ENCODE measurements at regions not wholly inside any gene's neighbourhood (a gene's known extent, or its start where the extent isn't known, plus 50 kb on each side); places are given as distances from the start of the nearest gene placed in this dataset.

DNA sequence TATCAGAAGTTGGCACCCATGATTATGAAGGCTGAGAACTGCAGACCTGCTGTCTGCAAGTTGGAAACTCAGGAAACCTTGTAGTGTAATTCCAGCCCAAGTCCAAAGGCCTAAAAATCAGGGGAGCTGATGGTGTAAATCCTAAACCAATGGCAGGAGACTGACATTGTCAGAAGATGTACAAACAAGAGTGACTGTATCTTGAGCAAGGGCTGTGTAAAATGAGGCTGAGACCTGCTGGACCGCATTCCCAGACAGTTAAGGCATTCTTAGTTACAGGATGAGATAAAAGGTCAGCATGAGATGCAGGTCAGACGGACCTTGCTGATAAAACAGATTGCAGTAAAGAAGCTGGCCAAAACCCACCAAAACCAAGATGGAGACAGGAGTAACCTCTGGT is 147.7 kb downstream of the COG6 start:
- no peaks in the 10 kb centered on the region for H4K20me1 ChIP-seq (ENCODE audit: control insufficient read depth, insufficient read depth, low read depth, low read length)
- no peaks in the 10 kb centered on the region for H3K9me2 ChIP-seq (replicated peaks; ENCODE audit: control insufficient read depth, low read length)
- H3K27ac ChIP-seq (ENCODE audit: low read depth, low read length): no peak overlapping the region
- no peak overlapping the region for H3K4me2 ChIP-seq (ENCODE audit: low read length)
- no peaks in the 10 kb centered on the region for H3K9me3 ChIP-seq (ENCODE audit: control insufficient read depth, insufficient read depth, low read length)
- TF ChIP-seq, protein P1, sequence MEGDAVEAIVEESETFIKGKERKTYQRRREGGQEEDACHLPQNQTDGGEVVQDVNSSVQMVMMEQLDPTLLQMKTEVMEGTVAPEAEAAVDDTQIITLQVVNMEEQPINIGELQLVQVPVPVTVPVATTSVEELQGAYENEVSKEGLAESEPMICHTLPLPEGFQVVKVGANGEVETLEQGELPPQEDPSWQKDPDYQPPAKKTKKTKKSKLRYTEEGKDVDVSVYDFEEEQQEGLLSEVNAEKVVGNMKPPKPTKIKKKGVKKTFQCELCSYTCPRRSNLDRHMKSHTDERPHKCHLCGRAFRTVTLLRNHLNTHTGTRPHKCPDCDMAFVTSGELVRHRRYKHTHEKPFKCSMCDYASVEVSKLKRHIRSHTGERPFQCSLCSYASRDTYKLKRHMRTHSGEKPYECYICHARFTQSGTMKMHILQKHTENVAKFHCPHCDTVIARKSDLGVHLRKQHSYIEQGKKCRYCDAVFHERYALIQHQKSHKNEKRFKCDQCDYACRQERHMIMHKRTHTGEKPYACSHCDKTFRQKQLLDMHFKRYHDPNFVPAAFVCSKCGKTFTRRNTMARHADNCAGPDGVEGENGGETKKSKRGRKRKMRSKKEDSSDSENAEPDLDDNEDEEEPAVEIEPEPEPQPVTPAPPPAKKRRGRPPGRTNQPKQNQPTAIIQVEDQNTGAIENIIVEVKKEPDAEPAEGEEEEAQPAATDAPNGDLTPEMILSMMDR (IDR thresholded peaks at IDR 0.05; ENCODE audit: low read depth, low read length, poor library complexity, severe bottlenecking): no peak
- TF ChIP-seq EZH2phosphoT487 (IDR thresholded peaks at IDR 0.05; ENCODE audit: borderline replicate concordance, low read length): no peak
- no peaks in the 10 kb centered on the region for H3K79me2 ChIP-seq (ENCODE audit: control insufficient read depth, low read length)
- H3F3A ChIP-seq (ENCODE audit: control insufficient read depth, insufficient read depth): no peaks in the 10 kb centered on the region
- H3K36me3 ChIP-seq (ENCODE audit: control insufficient read depth, low read length): no peaks in the 10 kb centered on the region
- H3K27me3 ChIP-seq (ENCODE audit: control insufficient read depth, low read length): no peaks in the 10 kb centered on the region
- no peaks in the 10 kb centered on the region for H3K4me1 ChIP-seq (ENCODE audit: control insufficient read depth, low read length)
- H3K4me3 ChIP-seq (ENCODE audit: low read length): no peak overlapping the region

DNA sequence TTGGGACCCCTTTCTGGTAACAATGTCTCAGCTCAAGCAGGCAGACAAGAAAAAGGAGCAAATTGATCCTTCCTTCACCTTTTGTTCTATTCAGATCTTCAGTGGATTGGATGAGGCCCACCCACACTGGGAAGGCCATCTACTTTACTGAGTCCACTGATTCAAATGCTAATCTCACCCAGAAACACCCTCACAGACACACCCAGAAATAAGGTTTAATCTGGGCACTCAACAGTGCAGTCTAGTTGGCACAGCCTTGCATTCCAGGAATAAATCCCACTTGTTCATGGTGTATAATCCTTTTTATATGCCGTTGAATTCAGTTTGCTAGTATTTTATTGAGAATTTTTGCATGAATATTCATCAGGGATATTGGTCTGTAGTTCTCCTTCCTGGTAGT is 148.4 kb downstream of the COG6 start:
- H3K27ac ChIP-seq (ENCODE audit: low read depth, low read length): no peak overlapping the region
- no peaks in the 10 kb centered on the region for H3K27me3 ChIP-seq (ENCODE audit: control insufficient read depth, low read length)
- H3K36me3 ChIP-seq (ENCODE audit: control insufficient read depth, low read length): no peaks in the 10 kb centered on the region
- no peaks in the 10 kb centered on the region for H3K9me3 ChIP-seq (ENCODE audit: control insufficient read depth, insufficient read depth, low read length)
- H3K4me1 ChIP-seq (ENCODE audit: control insufficient read depth, low read length): no peaks in the 10 kb centered on the region
- no peaks in the 10 kb centered on the region for H3F3A ChIP-seq (ENCODE audit: control insufficient read depth, insufficient read depth)
- no peaks in the 10 kb centered on the region for H3K79me2 ChIP-seq (ENCODE audit: control insufficient read depth, low read length)
- no peak overlapping the region for H3K4me2 ChIP-seq (ENCODE audit: low read length)
- no peak overlapping the region for H3K4me3 ChIP-seq (ENCODE audit: low read length)
- H3K9me2 ChIP-seq (replicated peaks; ENCODE audit: control insufficient read depth, low read length): no peaks in the 10 kb centered on the region
- no peaks in the 10 kb centered on the region for H4K20me1 ChIP-seq (ENCODE audit: control insufficient read depth, insufficient read depth, low read depth, low read length)
- TF ChIP-seq EZH2phosphoT487 (IDR thresholded peaks at IDR 0.05; ENCODE audit: borderline replicate concordance, low read length): no peak
- TF ChIP-seq, protein P1 (IDR thresholded peaks at IDR 0.05; ENCODE audit: low read depth, low read length, poor library complexity, severe bottlenecking): no peak

DNA sequence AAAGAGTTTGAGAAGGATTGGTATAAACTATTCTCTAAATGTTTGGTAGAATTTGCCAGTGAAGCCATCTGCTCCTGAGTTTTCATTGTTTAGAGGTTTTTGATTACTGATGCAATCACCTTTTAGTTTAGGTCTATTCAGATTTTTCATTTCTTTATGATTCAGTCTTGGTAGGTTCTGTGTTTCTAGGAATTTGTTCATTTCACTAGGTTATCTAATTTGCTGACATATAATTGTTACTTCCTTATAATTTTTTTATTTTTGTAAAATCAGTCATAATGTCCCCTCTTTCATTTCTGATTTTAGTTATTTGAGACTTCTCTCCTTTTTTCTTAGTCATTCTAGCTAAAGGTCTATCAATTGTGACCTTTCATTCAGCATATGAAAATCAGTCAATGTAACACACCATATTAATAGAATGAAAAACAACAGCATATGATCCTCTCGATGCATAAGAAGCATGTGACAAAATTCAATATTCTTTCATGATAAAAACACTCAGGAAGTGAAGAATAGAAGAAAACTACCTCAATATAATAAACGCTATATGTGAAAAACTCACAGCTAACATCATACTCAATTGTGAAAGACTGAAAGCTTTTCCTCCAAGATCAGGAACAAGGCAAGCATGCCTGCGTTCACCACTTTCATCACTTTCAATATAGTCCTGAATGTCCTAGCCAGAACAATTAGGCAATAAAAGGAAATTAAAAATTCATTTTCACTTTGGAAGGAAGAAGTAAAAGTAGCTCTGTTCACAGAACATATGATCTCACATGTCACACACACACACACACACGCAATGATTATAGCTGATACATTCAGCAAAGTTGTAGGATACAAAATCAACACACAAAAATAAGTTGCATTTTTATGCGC is 149.1 kb downstream of the COG6 start:
- no peaks in the 10 kb centered on the region for H3K27me3 ChIP-seq (ENCODE audit: control insufficient read depth, low read length)
- no peak overlapping the region for H3K27ac ChIP-seq (ENCODE audit: low read depth, low read length)

More for the DNA sequence above, 149.1 kb downstream of the COG6 start:
- H3K9me3 ChIP-seq (ENCODE audit: control insufficient read depth, insufficient read depth, low read length): no peaks in the 10 kb centered on the region
- no peak for TF ChIP-seq EZH2phosphoT487 (IDR thresholded peaks at IDR 0.05; ENCODE audit: borderline replicate concordance, low read length)
- TF ChIP-seq, protein P1 (IDR thresholded peaks at IDR 0.05; ENCODE audit: low read depth, low read length, poor library complexity, severe bottlenecking): no peak
- no peaks in the 10 kb centered on the region for H3F3A ChIP-seq (ENCODE audit: control insufficient read depth, insufficient read depth)
- H3K79me2 ChIP-seq (ENCODE audit: control insufficient read depth, low read length): no peaks in the 10 kb centered on the region
- H3K9me2 ChIP-seq (replicated peaks; ENCODE audit: control insufficient read depth, low read length): no peaks in the 10 kb centered on the region
- no peaks in the 10 kb centered on the region for H4K20me1 ChIP-seq (ENCODE audit: control insufficient read depth, insufficient read depth, low read depth, low read length)
- H3K4me3 ChIP-seq (ENCODE audit: low read length): no peak overlapping the region
- 0 out of 2 replicates have a peak, but pooled peaks cover 2% of the 10 kb centered on the region for H3K4me1 ChIP-seq (ENCODE audit: control insufficient read depth, low read length)
- no peaks in the 10 kb centered on the region for H3K36me3 ChIP-seq (ENCODE audit: control insufficient read depth, low read length)
- no peak overlapping the region for H3K4me2 ChIP-seq (ENCODE audit: low read length)
